Stimulated activated CD8-positive, alpha-beta memory T cell treated with anti-CD3 and anti-CD28 coated beads, Interleukin-2, amount 100 ng/mL, for 1 hour (primary cell): ENCODE measurements at regions not wholly inside any gene's neighbourhood (a gene's known extent, or its start where the extent isn't known, plus 50 kb on each side); places are given as distances from the start of the nearest gene placed in this dataset.

Experiments used
- DNase-seq, 2 donors: peaks; one replicate each; pipeline ENCODE4 v3.0.0-alpha.2; 2020; ENCODE audit warnings: low read depth in 2 of 2

DNA sequence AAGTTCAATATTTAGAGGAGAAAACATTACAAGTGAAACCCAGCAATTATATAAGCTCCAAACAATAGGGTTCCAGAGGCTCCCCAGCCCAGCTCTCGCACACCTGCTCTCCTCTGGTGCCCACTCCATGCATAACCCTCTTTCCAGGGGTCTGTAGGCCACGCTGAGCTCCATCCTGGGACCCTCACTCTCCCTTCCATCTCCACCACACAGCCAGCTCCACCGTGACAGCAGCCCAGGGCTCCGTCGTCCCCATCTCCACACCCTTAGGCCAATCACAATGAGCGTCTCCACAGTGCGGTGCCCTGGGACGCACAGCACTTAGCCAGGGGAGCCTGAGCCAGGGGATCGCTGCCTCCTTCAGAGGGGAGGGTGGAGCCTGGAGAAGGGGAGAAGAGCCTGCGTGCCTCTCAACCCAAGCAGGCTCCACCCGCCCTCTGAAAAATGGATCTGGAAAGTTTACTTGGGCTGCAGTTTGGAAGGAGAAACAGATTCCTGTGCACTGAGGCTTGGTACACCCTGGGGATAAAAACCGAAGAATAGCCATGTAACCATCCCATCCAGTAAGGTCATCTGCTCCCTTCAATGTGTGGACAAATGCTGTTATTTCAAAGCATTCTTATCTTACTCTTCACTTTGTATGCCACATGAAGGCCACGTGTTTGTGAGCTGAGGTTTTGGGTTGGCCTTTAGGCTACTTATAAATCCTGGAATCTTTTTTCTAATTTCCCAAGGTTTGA is 72.4 kb upstream of the GGTLC1 start:
- no peak for DNase-seq

DNA sequence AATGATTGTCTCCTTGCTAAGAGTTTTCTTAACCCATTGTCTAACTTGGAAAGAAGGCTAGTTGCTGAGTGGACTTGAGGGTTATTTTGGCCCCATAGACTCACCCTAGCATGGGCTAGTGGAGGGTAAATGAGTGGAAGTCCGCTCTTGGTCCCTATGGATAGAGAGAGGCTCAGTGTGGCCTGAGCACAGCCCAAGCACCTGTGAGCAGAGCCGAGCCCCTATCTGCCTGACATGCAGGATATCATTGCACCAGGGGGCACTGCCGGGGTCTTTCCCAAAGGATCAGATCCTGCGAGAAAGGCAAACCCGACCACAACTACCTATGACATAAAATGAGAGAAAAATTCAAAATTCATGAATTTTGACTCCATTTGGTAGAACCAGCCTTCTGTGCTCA is 70.6 kb upstream of the GGTLC1 start:
- DNase-seq, result no peak

DNA sequence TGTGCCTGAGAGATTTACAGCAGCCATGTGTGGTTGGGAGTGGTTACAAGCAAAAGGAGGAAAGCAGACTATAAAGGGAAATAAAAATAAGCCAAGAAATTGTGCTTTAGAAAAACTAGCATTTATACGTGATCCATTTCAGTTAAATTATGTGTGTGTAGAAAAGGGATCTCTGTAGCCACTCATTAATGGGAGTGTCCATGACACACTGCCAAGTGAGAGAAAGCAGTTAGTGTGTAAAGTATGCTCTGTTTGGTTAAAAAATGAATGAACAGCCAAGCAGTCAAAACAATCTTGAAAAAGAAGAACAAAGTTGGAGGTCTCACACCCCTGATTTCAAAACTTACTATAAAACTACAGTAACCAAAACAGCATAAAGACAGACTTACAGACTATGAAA is 67.9 kb upstream of the GGTLC1 start:
- DNase-seq, result no peak

DNA sequence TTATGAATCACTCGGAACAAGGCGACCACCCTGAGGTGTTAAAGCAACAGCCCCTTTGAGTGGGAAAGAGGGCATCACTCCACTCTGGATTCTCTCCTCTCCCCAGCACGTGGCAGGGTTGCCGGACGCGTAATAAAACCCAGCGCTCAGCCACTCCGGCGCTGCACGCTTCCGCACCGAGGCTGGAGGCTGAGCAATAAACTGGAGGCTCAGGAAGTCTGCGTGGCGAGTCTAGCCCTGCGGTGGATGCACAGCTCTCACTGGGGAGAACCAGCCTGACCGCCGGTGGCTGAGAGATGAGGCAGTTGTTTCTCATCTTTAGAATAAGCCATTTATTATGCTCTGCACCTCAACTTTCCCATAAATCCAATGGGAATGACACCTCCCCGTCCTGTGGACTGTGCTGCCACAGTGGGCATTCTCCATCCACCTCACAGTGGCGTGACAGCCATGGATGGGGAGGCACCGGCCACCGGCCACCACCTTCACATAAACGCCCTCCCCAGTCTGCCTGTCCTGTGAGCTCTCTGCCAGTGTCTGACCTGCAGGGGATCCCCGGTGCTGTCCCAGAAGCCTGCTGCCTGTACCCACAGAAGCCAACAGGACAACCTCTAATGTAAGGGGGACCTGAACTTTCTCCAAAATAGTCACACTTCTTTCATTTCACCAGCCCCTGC is 64.2 kb upstream of the GGTLC1 start:
- DNase-seq, result no peak

DNA sequence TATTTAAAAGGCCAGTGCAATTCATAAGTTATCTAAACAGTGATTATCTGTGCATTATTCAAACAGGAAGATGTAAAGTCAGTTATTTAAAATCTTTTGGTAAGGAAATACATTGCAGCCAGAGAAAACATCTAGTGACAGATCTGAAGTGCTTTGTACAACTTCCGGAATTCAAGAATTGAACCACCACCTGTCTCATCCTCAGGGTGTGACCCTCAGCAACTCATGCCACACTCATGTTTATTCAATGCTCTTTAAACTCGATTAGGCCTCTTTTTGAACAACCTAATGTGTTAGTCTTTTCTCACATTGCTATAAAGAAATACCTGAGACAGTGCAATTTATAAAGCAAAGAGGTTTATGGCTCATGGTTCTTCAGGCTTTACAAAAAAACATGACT is 62.6 kb upstream of the GGTLC1 start:
- no peak for DNase-seq

DNA sequence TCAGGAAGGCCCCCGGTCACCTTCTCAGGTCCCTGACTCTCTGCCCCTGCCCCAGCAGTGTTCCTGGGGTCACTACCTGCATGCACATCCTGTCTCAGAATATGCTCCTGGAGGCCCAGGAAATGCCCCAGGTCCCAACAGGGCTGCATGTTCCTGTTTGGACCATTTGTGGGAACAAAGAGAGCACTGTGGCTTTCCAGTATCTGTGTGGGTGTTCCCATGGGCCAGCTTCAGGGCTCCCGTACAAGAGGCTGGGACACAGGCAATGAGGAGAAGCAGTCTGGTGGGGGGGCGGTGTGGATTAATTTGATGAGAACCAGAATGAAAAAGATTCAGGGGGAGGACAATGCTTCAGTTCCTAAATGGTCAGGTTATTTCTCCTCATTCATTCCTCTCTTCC is 61.5 kb upstream of the GGTLC1 start:
- no peak for DNase-seq

DNA sequence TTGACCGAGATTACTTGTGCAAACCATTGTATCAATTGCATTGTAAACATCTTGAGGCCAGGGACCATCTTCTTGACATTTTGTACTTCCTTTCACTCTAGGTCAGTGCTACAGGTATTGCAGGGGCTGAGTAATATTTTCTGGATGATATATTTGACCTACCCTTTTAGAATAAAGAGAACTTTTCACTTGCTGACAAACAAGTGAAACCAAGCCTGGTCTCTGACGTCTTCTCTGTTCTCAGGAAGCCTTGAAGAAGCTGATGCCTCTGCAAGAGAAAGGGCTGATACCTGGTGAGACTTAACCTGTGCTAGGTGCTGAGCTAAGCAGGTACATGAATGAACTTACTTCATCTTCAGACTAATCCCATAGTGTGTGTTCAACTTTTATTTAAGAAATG is 60.5 kb upstream of the GGTLC1 start:
- no peak for DNase-seq

DNA sequence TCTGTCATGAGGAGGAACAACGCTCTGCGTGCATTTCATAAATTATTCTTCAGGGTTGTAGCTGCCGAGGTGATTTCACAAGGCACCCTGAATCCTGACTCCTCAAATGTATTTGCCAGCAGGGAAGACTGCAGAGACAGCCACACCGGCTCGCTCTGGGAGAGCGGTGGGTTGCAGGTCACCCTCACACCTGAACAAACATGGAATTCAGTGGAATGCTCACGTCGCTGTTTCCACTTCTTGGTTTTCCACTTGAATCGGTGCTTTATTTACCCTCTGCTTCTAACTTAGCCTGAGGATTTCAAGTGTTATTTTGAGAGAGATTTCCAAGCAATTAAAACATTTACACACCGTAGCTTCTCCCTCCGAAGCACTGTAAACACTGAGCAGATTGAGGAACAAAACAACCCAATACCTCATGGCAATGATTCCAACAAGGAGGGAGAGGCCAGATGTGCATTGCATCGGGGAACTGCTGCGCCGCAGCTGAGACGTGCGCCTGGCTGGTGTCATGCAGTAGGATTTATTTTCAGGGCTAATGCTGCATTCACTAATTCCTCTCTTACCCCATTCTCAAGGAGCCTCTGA is 59.5 kb upstream of the GGTLC1 start:
- DNase-seq, result no peak

DNA sequence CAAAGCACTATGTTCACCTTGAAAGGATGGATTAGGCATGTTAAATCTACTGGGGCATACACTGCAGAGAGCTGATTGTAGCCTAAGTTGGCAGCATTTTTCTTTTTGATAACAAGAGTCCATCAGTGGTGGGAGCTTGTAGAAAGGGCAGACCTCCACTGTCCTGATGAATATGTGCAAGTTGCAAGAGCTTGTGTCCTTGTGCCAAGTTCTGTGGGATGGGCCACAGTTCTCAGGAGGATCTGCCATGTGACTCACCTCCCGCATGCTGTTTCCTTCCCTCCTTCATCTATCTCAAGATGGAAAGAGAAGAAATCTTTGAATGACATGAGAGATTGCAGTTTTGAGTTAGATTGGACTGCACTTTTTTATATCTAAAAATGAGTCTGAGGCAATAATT is 58.3 kb upstream of the GGTLC1 start:
- no peak for DNase-seq

DNA sequence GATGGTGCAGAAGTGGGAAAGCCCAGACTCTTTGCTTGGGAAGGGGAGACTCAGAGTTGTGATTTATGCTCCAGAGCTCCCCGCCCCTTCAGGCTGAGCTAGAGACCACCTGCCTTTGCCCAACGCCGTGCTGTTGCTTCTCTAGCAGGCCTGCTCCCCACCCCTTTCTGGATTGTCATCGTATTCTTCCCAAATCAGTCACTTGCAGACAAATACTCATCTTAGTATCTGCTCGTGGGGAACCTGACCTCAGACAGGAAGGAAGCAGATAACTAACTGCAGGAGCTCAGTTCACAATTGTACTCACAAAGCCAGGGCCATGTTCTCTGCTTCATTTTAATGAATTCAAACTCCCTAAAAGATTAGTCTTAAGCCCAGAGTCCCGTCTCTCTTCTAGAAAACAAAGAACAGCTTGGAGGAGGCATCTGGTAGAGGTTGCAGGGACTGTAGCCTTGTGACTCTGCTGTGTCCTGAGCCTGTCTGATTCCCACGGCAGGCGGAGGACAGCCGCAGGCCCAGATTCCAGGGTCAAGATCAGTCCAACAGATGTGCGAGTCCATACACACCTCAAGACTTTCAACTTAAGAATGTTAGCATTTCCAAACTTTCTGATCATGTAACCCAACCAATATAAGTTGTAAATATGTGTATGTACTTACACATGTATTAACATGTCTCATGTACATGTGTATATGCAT is 57.2 kb upstream of the GGTLC1 start:
- no peak for DNase-seq

DNA sequence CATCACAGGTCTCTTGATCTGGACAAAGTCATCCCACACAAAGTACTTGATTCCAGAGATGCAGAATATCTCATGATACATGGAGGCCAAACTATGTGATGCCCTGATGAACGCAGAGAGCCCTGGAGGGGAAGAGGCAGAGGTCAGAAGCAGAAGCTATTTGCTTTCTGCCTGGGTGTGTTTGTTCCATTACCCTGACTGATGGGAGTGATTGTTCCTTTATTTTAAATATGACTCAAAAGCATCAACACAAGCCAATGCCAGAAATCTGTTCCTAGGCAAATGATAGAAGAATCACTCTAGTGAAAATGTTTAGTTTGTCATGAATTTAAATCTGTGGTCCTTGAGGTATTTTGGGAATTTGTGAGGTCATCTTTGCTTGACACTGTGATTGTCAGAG is 54.7 kb upstream of the GGTLC1 start:
- DNase-seq, result no peak

DNA sequence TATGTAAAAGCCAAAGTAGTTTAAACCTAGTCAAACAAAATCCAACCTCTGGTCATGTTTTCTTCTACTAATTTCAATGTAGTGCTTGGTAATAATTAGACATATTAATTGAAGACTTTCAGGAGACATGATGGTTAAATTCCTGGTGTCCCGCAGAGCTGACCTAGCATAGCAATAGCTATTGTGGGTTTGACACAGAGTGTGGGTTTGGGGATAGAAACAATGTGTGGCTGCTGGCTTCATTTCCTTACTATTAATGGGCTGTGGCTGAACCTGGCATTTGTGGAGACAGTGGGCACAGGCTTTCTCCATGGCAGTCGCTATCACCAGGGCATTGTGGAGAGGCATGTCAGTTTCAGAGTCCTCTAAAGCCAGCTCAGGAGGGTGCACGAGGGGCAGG is 54.1 kb upstream of the GGTLC1 start:
- DNase-seq, result no peak

DNA sequence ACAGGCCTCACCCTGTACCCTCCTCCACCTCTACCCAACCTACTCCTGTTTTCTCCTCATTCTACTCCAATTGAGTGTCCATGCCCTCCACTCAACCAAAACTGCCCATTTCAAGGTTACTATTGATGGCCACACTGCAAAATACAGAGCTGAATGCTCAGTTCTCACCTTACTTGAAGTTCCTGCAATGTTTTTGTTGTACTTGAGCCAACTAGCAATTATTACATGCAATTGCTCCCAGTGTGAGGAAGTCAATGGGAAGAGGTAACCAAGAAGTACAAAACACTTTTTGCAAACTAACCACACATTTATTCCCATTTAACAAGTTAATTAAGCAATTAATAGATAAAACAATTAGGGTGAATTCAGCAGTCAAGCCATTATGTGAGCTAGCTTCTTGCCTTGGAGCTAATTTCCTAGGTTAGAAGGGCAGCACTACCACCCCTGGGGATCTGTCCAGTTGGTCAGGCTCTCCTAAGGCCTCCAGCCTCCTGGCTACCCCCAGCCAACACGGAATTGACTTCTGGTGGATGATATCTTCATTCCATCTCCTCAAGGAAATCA is 52.4 kb upstream of the GGTLC1 start:
- no peak for DNase-seq

DNA sequence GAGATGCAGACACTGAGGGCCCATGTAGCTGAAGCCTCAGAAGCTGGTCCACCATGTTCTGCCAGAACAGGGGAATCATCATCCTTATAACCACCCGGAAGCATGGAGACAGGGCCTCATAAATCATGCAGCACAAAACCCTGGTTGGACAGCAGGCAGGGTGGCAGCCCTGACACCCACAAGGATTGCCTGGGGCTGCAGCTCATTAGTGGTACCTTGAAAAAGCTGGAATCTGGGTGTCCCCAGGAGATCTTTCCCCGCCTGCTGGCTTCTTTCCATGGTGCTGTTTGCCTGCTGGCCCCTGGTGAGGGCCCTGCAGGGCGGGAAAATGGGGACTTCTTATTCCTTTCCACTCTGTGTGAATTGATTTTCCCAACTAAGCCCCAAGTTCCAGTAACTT is 50.6 kb upstream of the GGTLC1 start:
- no peak for DNase-seq
